Endodermal cell (in vitro differentiated cells): ENCODE measurements at regions not wholly inside any gene's neighbourhood (a gene's known extent, or its start where the extent isn't known, plus 50 kb on each side); places are given as distances from the start of the nearest gene placed in this dataset.

Source experiments
- DNase-seq: peaks from one replicate; pipeline ENCODE4 v3.0.0-alpha.2; 2017
- H3K27ac ChIP-seq: 2 replicates; pipeline ENCODE4 v1.5.1; 2013; ENCODE audit warnings: mild to moderate bottlenecking, low read depth, low read length, moderate library complexity
- H3K27me3 ChIP-seq: 2 replicates; pipeline ENCODE4 v1.6.1; 2013; ENCODE audit warnings: mild to moderate bottlenecking, low read length, moderate library complexity; ENCODE audit not compliant: insufficient read depth, control insufficient read depth, poor library complexity, severe bottlenecking
- H3K36me3 ChIP-seq: 2 replicates; pipeline ENCODE4 v1.7.0; 2013; ENCODE audit warnings: mild to moderate bottlenecking, low read length, moderate library complexity; ENCODE audit not compliant: control insufficient read depth, insufficient read depth
- H3K4me1 ChIP-seq: one replicate; pipeline ENCODE4 v1.7.0; 2013; ENCODE audit warnings: low read length; ENCODE audit not compliant: control insufficient read depth, insufficient read depth
- H3K4me3 ChIP-seq: 2 replicates; pipeline ENCODE4 v1.5.1; 2013; ENCODE audit warnings: mild to moderate bottlenecking, low read length, moderate library complexity
- H3K9ac ChIP-seq: 2 replicates; pipeline ENCODE4 v1.6.1; 2013; ENCODE audit warnings: mild to moderate bottlenecking, low read length, moderate library complexity; ENCODE audit not compliant: poor library complexity, severe bottlenecking; ENCODE audit errors: extremely low read depth
- H3K9me3 ChIP-seq: 2 replicates; pipeline ENCODE4 v1.6.1; 2013; ENCODE audit warnings: mild to moderate bottlenecking, low read length, moderate library complexity; ENCODE audit not compliant: control insufficient read depth
- H3K27ac Mint-ChIP-seq: 2 replicates; pipeline ENCODE4 v1.8.0; 2020; ENCODE audit warnings: mixed read lengths
- H3K27me3 Mint-ChIP-seq: 2 replicates; pipeline ENCODE4 v1.8.0; 2021; ENCODE audit warnings: mild to moderate bottlenecking, mixed read lengths; ENCODE audit not compliant: insufficient read depth
- H3K36me3 Mint-ChIP-seq: 2 replicates; pipeline ENCODE4 v1.8.0; 2020; ENCODE audit warnings: low read depth, mixed read lengths
- H3K4me1 Mint-ChIP-seq: 2 replicates; pipeline ENCODE4 v1.8.0; 2020; ENCODE audit warnings: mixed read lengths
- H3K4me3 Mint-ChIP-seq: 2 replicates; pipeline ENCODE4 v1.8.0; 2020; ENCODE audit warnings: mild to moderate bottlenecking, moderate library complexity, mixed read lengths
- H3K9me3 Mint-ChIP-seq: 2 replicates; pipeline ENCODE4 v1.8.0; 2020; ENCODE audit warnings: mild to moderate bottlenecking, mixed read lengths
- WGBS, 2 experiments: methylation state at CpG; one replicate each; pipeline versions ENCODE4 v1.1.5 to v1.1.7; 2013; ENCODE audit warnings: missing lambda C conversion rate in 2 of 2, mixed read lengths in 1 of 2; ENCODE audit not compliant: insufficient coverage in 1 of 2, insufficient read length in 1 of 2; 5-methylcytosine and 5-hydroxymethylcytosine counted together
- TF ChIP-seq, protein P1 (sequence below): fragments of 200-600 bp; sonication (generic); conservative IDR thresholded peaks from 2 replicates; pipeline ENCODE4 v1.5.0; 2021; ENCODE audit warnings: antibody characterized with exemption, mild to moderate bottlenecking

DNA sequence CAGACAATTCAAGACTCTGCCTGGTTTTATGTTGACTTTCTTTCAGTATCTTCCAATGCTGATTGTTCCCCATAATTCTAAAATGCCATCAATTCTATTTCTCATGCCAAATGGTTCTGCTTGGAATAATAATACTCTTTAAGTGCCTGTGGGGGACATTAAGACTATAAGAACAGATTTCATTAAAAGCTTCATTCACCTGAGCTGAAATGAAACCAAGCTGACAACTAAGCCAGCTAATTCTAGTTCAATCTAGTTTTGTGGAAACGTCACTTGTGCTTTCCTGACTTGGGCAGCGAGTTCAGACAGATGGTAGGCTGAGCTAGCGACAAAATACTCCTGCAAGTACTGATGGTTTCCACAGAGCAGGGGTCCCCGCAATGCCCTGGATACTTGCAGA, 491.1 kb upstream of the RAB6C start:
- Histone ChIP-seq H3K27ac (no peak overlapping the region), H3K36me3 (no peaks in the 10 kb centered on the region), H3K27me3 (no peaks in the 10 kb centered on the region), H3K4me1 (no peaks in the 10 kb centered on the region), H3K4me3 (no peak overlapping the region), H3K9ac (no peak overlapping the region), H3K9me3 (no peaks in the 10 kb centered on the region)
- H3K9me3 Mint-ChIP-seq = no peaks in the 10 kb centered on the region
- no peaks in the 10 kb centered on the region for H3K36me3 Mint-ChIP-seq
- TF ChIP-seq, protein P1, sequence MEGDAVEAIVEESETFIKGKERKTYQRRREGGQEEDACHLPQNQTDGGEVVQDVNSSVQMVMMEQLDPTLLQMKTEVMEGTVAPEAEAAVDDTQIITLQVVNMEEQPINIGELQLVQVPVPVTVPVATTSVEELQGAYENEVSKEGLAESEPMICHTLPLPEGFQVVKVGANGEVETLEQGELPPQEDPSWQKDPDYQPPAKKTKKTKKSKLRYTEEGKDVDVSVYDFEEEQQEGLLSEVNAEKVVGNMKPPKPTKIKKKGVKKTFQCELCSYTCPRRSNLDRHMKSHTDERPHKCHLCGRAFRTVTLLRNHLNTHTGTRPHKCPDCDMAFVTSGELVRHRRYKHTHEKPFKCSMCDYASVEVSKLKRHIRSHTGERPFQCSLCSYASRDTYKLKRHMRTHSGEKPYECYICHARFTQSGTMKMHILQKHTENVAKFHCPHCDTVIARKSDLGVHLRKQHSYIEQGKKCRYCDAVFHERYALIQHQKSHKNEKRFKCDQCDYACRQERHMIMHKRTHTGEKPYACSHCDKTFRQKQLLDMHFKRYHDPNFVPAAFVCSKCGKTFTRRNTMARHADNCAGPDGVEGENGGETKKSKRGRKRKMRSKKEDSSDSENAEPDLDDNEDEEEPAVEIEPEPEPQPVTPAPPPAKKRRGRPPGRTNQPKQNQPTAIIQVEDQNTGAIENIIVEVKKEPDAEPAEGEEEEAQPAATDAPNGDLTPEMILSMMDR = no peak
- DNase-seq = no peak
- H3K27ac Mint-ChIP-seq = no peak overlapping the region
- H3K4me3 Mint-ChIP-seq = no peak overlapping the region
- WGBS, 2 experiments = 91 to 100% methylated on average over 2 to 4 of the region's 4 CpGs
- peaks cover 7% of the 10 kb centered on the region for H3K27me3 Mint-ChIP-seq
- no peaks in the 10 kb centered on the region for H3K4me1 Mint-ChIP-seq

DNA sequence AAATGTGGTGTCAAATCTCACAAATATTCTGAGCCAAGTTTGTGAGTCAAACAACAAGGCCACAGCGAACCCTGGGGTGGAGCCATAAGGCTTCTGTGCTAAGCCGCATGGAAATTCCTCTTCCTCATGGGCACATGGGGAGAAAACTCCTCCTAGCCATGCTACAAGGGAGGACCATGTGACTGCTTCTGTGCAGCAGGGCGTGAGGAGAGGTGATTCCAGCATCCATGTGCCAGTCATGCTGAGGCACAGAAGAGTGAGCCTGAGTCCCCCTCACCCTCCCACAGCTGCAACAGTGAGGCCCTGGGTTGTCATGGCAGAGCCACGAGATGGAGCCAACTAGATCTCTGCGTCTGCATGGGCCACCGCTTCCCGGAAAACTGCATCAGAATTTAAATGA, 488.8 kb upstream of the RAB6C start:
- no peaks in the 10 kb centered on the region for H3K36me3 Mint-ChIP-seq
- no peak overlapping the region for H3K27ac Mint-ChIP-seq

DNA sequence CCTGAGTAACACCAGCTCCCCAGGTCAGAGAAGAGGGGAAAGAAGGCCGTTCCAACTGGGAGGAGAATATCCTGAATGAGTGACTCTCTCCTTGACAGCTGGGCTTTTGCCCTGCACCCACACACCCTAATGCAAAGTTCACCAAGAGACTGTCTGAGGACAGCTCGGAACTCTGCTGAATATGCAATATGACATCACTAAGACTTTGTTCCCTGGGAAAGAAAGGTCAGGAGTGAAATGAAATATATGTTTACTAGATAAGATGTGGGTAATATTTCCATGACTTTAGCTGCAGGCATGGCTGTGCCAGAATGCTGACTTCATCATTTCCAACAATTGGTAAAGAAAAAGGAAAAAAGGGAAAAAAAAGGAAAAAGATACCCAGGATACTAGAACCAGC, 488.2 kb upstream of the RAB6C start:
- Mint-ChIP-seq H3K27me3 (peaks cover 6% of the 10 kb centered on the region), H3K4me1 (no peaks in the 10 kb centered on the region), H3K9me3 (no peaks in the 10 kb centered on the region), H3K36me3 (no peaks in the 10 kb centered on the region), H3K27ac (no peak overlapping the region), H3K4me3 (no peak overlapping the region)
- Histone ChIP-seq H3K9me3 (no peaks in the 10 kb centered on the region), H3K27me3 (no peaks in the 10 kb centered on the region), H3K4me3 (no peak overlapping the region), H3K36me3 (no peaks in the 10 kb centered on the region), H3K4me1 (no peaks in the 10 kb centered on the region), H3K27ac (no peak overlapping the region), H3K9ac (no peak overlapping the region)
- TF ChIP-seq, protein P1 = no peak
- no peak for DNase-seq
- 67 to 83% methylated on average over 1 to 2 of the region's 2 CpGs for WGBS, 2 experiments

More for the DNA sequence above, 488.8 kb upstream of the RAB6C start:
- Histone ChIP-seq H3K27ac (no peak overlapping the region), H3K9me3 (no peaks in the 10 kb centered on the region), H3K4me3 (no peak overlapping the region), H3K36me3 (no peaks in the 10 kb centered on the region), H3K9ac (no peak overlapping the region), H3K27me3 (no peaks in the 10 kb centered on the region), H3K4me1 (no peaks in the 10 kb centered on the region)
- H3K4me3 Mint-ChIP-seq = no peak overlapping the region
- H3K27me3 Mint-ChIP-seq = peaks cover 6% of the 10 kb centered on the region
- H3K4me1 Mint-ChIP-seq = no peaks in the 10 kb centered on the region
- no peak for DNase-seq
- TF ChIP-seq, protein P1 = no peak
- WGBS, 2 experiments = 93 to 95% methylated on average over 5 to 7 of the region's 7 CpGs
- H3K9me3 Mint-ChIP-seq = no peaks in the 10 kb centered on the region
